ENCODE measurements at regions not wholly inside any gene's neighbourhood (a gene's known extent, or its start where the extent isn't known, plus 50 kb on each side); places are given as distances from the start of the nearest gene placed in this dataset.

DNA sequence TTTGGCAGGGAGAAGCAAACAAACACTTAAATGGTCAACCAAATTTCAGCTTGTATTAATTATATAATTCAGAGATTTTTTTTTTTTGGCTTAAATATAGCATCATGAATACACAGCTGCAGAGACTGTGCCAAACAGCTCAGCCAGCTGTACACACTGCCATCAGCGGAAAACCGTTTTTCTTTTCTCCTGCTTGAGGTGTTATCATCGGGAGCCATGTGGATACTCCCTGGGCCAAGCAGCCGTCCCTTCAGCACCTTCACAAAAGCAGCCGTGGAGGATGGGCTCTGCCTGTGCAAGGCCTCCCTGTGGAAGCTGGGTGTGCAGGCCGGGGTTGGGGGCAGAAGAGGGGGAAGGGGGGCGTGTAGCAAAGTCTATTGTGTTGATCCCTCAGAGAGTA, 85.0 kb downstream of the NUF2 start:
- Histone ChIP-seq H3K4me3 (ENCODE audit: low read depth, low read length, poor library complexity, severe bottlenecking) (no peak overlapping the region), H3K27ac (ENCODE audit: low read depth, low read length, poor library complexity, severe bottlenecking) (no peak overlapping the region), H3K4me1 (ENCODE audit: insufficient read depth, low read length, poor library complexity, severe bottlenecking) (peaks cover 30% of the 10 kb centered on the region), H3K9me3 (ENCODE audit: low read depth, low read length, poor library complexity, severe bottlenecking) (no peaks in the 10 kb centered on the region), H3K36me3 (ENCODE audit: insufficient read depth, low read length, poor library complexity, severe bottlenecking) (no peaks in the 10 kb centered on the region), H3K27me3 (replicated peaks; ENCODE audit: insufficient read depth, low read depth, low read length, poor library complexity) (no peaks in the 10 kb centered on the region)
- no peak for DNase-seq (ENCODE audit: low spot score)
- intact Hi-C loops (cut with micrococcal nuclease; ENCODE audit: unreplicated experiment), result no loop called here
- ChIA-PET POLR2A (ENCODE audit: low non-redundant PET) (no interaction called here), CTCF (no interaction called here)
- TF ChIP-seq, protein P1, sequence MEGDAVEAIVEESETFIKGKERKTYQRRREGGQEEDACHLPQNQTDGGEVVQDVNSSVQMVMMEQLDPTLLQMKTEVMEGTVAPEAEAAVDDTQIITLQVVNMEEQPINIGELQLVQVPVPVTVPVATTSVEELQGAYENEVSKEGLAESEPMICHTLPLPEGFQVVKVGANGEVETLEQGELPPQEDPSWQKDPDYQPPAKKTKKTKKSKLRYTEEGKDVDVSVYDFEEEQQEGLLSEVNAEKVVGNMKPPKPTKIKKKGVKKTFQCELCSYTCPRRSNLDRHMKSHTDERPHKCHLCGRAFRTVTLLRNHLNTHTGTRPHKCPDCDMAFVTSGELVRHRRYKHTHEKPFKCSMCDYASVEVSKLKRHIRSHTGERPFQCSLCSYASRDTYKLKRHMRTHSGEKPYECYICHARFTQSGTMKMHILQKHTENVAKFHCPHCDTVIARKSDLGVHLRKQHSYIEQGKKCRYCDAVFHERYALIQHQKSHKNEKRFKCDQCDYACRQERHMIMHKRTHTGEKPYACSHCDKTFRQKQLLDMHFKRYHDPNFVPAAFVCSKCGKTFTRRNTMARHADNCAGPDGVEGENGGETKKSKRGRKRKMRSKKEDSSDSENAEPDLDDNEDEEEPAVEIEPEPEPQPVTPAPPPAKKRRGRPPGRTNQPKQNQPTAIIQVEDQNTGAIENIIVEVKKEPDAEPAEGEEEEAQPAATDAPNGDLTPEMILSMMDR (conservative IDR thresholded peaks at IDR 0.05; ENCODE audit: low read depth, low read length), result no peak
- no peak for TF ChIP-seq EZH2 (IDR thresholded peaks at IDR 0.05; ENCODE audit: borderline replicate concordance, low read depth, low read length, poor library complexity, severe bottlenecking)
- BruUV-seq (replicated peaks), result no TSS peak

DNA sequence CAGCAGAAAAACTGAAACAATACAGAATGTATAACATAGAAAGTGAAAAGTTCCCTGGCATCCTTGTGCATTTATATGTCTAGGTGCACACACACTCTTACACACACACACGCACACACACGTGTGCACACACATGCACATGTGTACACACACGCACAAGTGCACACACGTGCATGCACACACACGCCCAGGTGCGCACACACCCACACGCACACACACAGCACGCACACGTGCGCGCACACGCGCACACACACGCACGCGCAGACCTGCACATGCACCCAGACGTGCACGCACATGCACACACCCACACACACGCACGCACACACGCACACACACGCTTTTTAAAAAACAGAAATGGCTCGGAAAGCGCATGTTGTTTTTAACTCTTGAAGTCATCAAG, 86.5 kb downstream of the NUF2 start:
- intact Hi-C loops (cut with micrococcal nuclease; ENCODE audit: unreplicated experiment), result no loop called here
- Histone ChIP-seq H3K9me3 (ENCODE audit: low read depth, low read length, poor library complexity, severe bottlenecking) (no peaks in the 10 kb centered on the region), H3K27ac (ENCODE audit: low read depth, low read length, poor library complexity, severe bottlenecking) (no peak overlapping the region), H3K27me3 (replicated peaks; ENCODE audit: insufficient read depth, low read depth, low read length, poor library complexity) (no peaks in the 10 kb centered on the region), H3K4me1 (ENCODE audit: insufficient read depth, low read length, poor library complexity, severe bottlenecking) (peaks cover 34% of the 10 kb centered on the region), H3K36me3 (ENCODE audit: insufficient read depth, low read length, poor library complexity, severe bottlenecking) (no peaks in the 10 kb centered on the region), H3K4me3 (ENCODE audit: low read depth, low read length, poor library complexity, severe bottlenecking) (no peak overlapping the region)
- DNase-seq (ENCODE audit: low spot score), result no peak
- no TSS peak for BruUV-seq (replicated peaks)
- CTCF ChIA-PET, result no interaction called here
- TF ChIP-seq EZH2 (IDR thresholded peaks at IDR 0.05; ENCODE audit: borderline replicate concordance, low read depth, low read length, poor library complexity, severe bottlenecking), result no peak
- TF ChIP-seq, protein P1 (conservative IDR thresholded peaks at IDR 0.05; ENCODE audit: low read depth, low read length), result no peak
- POLR2A ChIA-PET (ENCODE audit: low non-redundant PET), result no interaction called here

DNA sequence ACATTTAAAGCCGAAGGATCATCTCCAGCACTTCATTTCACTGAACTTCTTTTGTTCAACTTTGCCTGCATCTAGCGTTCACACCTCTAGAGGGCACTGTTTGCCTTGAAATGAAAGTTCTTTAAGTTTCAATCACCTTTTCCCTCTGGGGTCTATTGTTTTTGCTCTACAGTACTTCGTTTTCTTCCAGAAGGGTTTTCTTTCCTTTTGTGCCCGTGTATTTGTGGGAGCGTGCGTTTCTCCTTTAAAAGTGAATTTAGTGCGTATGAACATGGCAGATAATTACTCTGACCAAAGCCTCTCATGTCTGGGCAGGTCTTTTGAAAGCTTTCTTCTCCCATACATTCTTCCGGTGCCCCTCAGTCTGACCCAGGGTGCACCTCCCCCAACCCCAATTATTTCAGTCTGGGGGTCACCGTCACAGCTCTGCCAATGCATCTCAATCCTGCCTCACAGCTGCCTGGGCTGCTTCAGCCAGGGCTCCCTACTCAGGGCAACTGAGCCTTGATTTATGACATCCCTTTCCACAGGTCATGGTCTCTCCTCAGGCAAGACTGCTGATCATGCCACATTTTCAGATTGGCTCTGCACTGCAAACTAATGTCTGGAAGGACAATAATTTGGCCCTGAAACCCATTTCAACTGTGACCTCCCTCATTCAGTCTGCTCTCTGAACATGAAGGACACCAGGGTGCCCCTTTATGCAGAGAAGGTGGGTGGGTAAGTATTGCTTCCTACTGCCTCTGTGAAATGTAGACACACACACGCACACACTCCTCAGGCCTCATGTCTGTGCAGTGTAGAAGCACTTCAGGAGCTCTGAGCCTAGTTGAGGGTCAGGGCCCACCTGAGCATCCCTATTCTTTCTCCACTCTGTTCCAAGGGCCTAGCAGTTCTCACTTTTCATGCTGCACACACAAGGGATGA, 88.6 kb downstream of the NUF2 start:
- peak overlapping the region; percentile 2 for H3K27ac ChIP-seq (ENCODE audit: low read depth, low read length, poor library complexity, severe bottlenecking)
- H3K27me3 ChIP-seq (replicated peaks; ENCODE audit: insufficient read depth, low read depth, low read length, poor library complexity), result no peaks in the 10 kb centered on the region
- no peaks in the 10 kb centered on the region for H3K36me3 ChIP-seq (ENCODE audit: insufficient read depth, low read length, poor library complexity, severe bottlenecking)
- intact Hi-C loops (cut with micrococcal nuclease; ENCODE audit: unreplicated experiment), result loop anchor here (2.0 to 5.0 kb wide), 4 partner anchors 117 to 1662 kb away; no protein-coding TSS in a partner anchor
- peak overlapping the region; percentile 2 for H3K4me3 ChIP-seq (ENCODE audit: low read depth, low read length, poor library complexity, severe bottlenecking)
- TF ChIP-seq, protein P1 (conservative IDR thresholded peaks at IDR 0.05; ENCODE audit: low read depth, low read length), result peak; percentile 92
- no peak for TF ChIP-seq EZH2 (IDR thresholded peaks at IDR 0.05; ENCODE audit: borderline replicate concordance, low read depth, low read length, poor library complexity, severe bottlenecking)
- DNase-seq (ENCODE audit: low spot score), result peak; percentile 91
- peaks cover 28% of the 10 kb centered on the region for H3K4me1 ChIP-seq (ENCODE audit: insufficient read depth, low read length, poor library complexity, severe bottlenecking)
- ChIA-PET CTCF (interaction anchor here (0.8 kb wide), 1 partner anchor 1662 kb away, joined by 3 read pairs; no protein-coding TSS in a partner anchor), POLR2A (ENCODE audit: low non-redundant PET) (no interaction called here)
- no TSS peak for BruUV-seq (replicated peaks)
- H3K9me3 ChIP-seq (ENCODE audit: low read depth, low read length, poor library complexity, severe bottlenecking), result no peaks in the 10 kb centered on the region
